DMS153 treated with DMSO at 0.1 percent for 48 hours (cell line): ENCODE measurements at regions not wholly inside any gene's neighbourhood (a gene's known extent, or its start where the extent isn't known, plus 50 kb on each side); places are given as distances from the start of the nearest gene placed in this dataset.
"Not testable (repeated sequence)": the region's sequence is repeated elsewhere in the genome, so short reads cannot be mapped to it uniquely, and the experiment has no call there.

ENCODE experiments used
- DNase-seq: peaks from one replicate; lab custom pipeline; 2025; ENCODE audit not compliant: unreplicated experiment; lab: John Stamatoyannopoulos, UW

GRCh38 chr5:34096033-34096432, 53.0 kb upstream of the C1QTNF3 start:
- DNase-seq, result not testable (repeated sequence)

DNA sequence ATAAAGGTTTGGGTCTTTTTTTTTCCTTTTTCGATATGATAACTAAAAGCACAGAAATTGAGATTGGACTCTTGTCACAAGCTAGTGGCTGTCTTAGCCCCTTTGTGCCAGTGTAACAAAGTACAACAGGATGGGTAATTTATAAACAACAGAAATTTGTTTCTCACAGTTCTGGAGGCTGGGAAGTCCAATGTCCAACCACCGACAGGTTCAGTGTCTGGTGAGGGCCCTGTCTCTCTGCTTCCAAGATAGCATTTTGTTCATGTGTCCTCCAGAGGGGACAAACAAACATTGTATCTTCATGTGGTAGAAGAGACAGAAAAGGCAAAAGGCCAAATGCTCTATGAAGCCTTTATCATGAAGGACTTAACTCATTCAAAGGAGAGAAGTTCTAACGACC, 56.9 kb upstream of the C1QTNF3 start:
- DNase-seq, result not testable (repeated sequence)

- not testable (repeated sequence) for DNase-seq
Observed at GRCh38 chr5:34101567-34101966, 58.6 kb upstream of the C1QTNF3 start.

- DNase-seq, result not testable (repeated sequence)
Observed at GRCh38 chr5:34108897-34109296, 65.9 kb upstream of the C1QTNF3 start.

GRCh38 chr5:34124280-34124679, 81.3 kb upstream of the C1QTNF3 start:
- DNase-seq, result not testable (repeated sequence)

- not testable (repeated sequence) for DNase-seq
Observed at GRCh38 chr5:34125354-34125753, 82.3 kb upstream of the C1QTNF3 start.

DNA sequence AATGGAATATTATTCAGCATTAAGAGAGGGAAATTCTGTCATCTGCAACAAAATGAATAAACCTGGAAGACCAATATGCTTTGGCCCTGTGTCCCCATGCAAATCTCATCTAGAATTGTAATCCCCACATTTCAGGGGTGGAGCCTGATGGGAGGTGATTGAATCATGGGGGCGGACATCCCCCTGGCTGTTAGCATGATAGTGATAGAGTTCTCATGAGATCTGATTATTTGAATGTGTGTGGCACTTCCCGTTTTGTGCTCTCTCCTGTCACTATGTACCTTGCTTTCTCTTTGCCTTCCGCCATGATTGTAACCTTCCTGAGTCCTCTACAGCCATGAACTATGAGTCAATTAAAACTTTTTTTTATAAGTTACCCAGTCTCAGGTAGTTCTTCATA, 83.7 kb upstream of the C1QTNF3 start:
- DNase-seq, result not testable (repeated sequence)

GRCh38 chr5:34127818-34128217, 84.8 kb upstream of the C1QTNF3 start:
- not testable (repeated sequence) for DNase-seq

- not testable (repeated sequence) for DNase-seq
Observed at GRCh38 chr5:34128890-34129289, 85.9 kb upstream of the C1QTNF3 start.

GRCh38 chr5:34154988-34155387, 112.0 kb upstream of the C1QTNF3 start:
- not testable (repeated sequence) for DNase-seq

- not testable (repeated sequence) for DNase-seq
Observed at GRCh38 chr5:34156703-34157414, 113.8 kb upstream of the C1QTNF3 start.

GRCh38 chr5:34160904-34161303, 117.9 kb upstream of the C1QTNF3 start:
- not testable (repeated sequence) for DNase-seq

- DNase-seq, result not testable (repeated sequence)
Observed at GRCh38 chr5:34171398-34171797, 128.4 kb upstream of the C1QTNF3 start.

GRCh38 chr5:34179453-34180190, 136.6 kb upstream of the C1QTNF3 start:
- not testable (repeated sequence) for DNase-seq

DNA sequence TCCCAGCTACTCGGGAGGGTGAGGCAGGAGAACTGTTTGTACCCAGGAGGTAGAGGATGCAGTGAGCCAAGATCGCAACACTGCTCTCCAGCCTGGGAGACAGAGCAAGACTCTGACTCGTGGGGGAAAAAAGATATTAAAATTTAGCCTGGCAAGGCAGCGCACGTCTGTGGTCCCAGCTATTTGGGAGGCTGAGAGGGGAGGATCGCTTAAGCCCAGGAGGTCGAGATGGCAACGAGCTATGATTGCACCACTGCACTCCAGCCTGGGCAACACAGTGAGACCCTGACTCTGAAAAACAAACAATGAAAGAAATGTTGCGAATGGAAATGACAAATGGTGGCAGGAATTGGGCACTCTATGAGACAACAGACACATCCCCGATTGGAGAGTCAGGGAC, 137.2 kb upstream of the C1QTNF3 start:
- DNase-seq, result not testable (repeated sequence)

DNA sequence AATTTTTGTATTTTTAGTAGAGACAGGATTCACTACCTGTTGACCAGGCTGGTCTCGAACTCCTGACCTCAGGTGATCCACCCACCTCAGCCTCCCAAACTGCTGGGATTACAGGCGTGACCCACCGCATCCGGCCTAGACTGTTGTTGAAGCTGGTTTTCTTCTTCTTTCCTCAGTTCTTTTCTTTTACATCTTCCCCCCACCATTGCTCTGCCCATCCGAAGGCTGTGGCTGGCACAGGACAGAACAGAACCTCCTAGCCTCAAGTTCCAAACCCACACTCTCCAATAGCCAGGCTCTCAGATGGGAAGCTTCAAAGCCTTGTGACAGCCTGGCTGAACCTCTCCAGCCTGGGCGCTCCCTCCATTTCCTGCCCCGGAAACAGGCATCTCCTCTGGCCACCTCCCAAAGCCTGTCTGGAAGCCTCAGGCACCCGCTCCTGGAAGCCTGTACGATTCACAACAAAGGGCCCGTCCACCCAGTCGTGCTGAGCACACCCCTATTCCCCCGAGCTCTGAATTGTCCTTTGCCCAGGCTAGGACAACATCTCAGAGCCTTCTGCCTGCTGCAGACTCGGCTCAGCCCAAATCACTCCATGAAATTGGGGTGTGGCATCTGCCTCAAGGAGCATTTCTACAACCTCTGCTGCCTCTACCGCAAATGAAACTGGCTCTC, 138.1 kb upstream of the C1QTNF3 start:
- DNase-seq, result not testable (repeated sequence)

DNA sequence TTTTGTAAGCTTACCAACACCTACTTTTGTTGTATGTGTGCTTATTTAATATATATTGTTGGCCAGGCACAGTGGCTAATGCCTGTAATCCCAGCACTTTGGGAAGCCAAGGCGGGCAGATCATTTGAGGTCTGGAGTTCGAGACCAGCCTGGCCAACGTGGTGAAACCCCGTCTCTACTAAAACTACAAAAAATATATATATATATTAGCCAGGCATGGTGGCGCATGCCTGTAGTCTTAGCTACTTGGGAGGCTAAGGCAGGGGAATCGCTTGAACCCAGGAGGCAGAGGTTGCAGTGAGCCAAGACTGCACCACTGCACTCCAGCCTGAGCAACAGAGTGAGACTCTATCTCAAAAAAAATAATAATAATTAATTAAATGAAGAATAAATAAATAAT, 142.0 kb upstream of the C1QTNF3 start:
- DNase-seq, result not testable (repeated sequence)

DNA sequence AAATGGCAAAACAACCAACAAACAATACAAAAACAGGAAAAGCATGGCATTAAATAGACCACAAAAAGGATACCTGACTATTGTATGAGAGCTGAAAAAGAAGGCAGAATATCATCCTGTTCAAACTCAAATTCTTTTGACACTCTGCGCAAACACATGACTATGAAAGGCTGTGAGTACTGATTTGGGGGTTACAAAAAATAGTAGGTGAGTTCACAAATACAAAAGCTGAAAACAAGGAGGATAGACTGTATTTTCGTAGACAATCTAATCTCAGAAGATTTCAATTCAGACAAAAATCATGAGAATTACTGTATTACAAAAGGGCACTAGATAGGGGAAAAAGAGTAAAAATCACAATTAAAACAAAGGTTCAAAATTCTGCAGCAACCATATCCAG, 142.6 kb upstream of the C1QTNF3 start:
- DNase-seq, result not testable (repeated sequence)

- DNase-seq, result not testable (repeated sequence)
Observed at GRCh38 chr5:34186108-34186507, 143.1 kb upstream of the C1QTNF3 start.

DNA sequence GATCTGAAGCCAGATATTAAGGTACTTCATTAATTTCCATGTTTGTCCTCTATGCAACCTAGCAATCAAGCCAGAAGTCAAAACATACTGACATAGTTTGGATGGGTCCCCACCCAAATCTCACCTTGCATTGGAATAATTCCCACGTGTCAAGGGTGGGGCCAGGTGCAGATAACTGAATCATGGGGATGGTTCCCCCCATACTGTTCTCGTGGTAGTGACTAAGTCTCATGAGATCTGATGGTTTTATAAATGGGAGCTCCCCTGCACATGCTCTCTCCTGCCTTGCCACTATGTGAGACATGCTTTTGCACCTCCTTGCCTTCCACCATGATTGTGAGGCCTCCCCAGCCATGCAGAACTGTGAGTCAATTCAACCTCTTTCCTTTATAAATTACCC, 143.9 kb upstream of the C1QTNF3 start:
- DNase-seq, result not testable (repeated sequence)

GRCh38 chr5:34187441-34187840, 144.4 kb upstream of the C1QTNF3 start:
- not testable (repeated sequence) for DNase-seq
